Left hindlimb (tissue), 1 donor: ENCODE measurements at regions not wholly inside any gene's neighbourhood (a gene's known extent, or its start where the extent isn't known, plus 50 kb on each side); places are given as distances from the start of the nearest gene placed in this dataset.
"Not testable (repeated sequence)": the region's sequence is repeated elsewhere in the genome, so short reads cannot be mapped to it uniquely, and the experiment has no call there.

Source experiments
- DNase-seq: peaks from one replicate; pipeline ENCODE4 v3.0.0-alpha.2; 2018

DNA sequence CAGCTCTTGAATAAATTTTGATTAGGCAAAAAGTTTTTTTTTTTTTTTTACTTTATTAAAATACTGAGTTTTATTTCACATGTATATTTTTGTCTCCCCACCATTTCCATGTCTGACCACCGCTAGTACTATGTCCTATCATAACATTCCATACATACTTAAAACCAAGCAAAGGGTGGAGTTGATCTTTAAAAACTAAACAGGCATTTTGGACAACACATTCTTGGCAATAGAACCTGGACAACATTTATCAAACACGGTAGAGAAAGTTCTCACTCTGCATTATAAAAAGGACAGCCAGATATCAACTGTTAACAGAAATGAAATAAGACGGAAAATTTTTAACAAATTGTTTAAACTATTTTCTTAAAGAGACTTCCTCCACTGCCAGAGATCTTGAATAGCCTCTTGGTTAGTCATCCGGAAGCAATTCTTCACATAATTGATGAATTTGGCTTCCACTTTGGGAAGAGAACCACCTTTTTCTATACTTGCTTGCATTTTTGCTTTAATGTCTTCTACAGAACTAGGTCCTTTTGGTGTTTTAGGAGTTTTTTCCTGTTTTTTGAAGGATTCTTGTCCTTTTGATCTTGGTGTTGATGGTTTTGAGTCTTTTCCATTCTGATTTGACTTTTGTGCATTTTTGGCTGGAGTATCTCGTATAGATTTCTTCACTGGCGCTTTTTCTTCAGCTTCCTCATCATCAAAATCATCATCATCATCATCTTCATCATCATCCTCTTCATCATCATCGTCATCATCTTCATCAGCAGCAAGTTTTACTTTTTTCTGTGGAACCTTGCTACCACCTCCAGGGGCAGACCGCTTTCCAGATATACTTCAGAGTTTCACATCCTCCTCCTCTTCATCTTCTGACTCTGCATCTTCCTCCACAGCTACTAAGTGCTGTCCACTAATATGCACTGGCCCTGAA, 58.7 kb downstream of the POU5F2 start:
- DNase-seq: not testable (repeated sequence)

- DNase-seq: no peak
Measured at GRCh38 chr5:93681432-93681831, 60.0 kb downstream of the POU5F2 start.

DNA sequence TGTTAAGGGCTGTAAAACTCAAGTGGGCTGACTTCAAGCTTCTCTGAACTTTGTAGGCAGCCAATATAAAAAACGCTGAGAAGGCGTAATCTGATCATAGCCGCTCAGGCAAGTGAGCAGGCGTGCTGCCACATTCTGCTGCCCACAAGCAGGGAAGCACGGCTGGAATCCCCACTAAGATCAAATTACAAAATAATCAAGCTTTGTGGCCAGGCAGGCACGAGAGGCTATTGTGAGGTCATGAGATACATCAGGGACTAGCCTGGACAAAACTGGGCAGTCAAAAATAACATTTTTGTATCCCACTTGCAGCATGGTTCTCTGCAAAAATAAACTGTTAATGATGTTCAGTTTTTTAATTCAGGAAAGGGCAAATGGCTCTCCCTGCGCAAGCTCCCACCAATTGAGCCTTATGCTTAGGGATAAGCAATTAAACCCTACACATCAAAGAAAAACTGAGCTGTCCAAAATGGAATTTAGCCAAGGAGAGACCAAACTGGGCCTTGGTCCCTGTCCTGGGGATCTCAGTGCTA, 64.0 kb downstream of the POU5F2 start:
- peak; percentile 65 for DNase-seq

- no peak for DNase-seq
Measured at GRCh38 chr5:93676704-93677103, 64.7 kb downstream of the POU5F2 start.

DNA sequence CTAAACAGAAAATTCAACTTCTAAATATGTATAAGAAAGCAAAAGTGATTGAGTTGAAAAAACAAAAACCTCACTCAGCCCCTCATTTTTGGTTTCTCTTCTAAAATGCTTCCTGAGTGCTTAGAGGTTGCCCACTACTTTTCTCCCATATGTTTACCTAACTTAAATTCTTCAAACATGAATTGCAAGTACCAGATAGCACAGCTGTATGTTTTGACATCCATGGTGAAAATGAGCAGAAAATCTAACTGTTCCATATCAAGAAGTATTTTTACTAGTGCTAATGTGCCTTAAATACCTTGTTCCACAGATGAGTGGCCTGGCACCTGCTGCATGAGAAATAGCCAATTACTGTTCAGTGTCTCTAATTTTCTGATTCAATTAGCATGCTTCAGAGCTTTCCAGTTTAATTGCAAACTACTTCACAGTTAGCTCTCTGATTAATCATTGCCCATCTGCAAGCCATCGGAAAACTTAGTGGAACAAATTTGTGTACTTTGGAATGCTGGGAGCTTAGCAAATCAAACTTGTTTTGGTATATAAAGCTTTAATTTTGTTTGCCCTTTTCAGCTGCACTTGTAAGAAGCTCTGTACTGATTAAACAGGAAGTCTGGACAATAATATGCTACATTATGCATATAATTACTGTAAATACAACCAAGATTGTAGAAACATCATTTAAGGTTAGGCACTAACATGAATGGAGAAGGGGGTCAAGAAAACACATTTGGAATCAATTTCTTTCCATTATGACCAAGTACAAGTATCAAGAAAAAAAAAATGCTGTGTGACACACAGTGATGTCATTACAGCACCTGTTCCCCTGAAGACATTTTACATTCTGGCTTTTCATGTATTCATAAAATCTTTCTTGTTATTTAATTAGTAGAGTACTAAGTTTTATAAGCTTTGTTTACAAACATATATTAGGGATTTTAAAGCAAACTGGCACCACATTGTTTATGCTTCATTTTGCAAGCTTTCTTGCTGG, 65.6 kb downstream of the POU5F2 start:
- DNase-seq: no peak

GRCh38 chr5:93674866-93675459, 66.4 kb downstream of the POU5F2 start:
- no peak for DNase-seq

- DNase-seq: no peak
Measured at GRCh38 chr5:93674138-93674537, 67.3 kb downstream of the POU5F2 start.

- no peak for DNase-seq
Measured at GRCh38 chr5:93673316-93673954, 68.0 kb downstream of the POU5F2 start.

DNA sequence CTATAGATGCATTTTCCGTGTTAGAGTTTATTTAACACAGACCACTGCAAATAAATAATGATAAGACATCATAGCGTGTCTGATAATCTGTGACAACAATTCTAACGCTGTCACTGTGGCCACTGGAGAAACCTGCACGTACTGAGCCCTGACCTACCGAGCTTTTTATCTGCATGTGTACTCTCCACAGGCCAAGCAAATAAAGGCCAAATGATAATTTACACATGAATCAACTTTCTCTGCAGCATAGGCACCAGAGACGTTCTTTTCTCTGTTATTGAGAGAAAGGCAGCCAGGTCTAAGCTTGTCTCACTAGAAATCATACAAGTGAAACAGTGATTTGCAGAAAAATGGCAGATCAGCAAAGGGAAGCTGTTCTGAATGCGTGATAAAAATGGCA, 75.8 kb downstream of the POU5F2 start:
- DNase-seq: no peak

DNA sequence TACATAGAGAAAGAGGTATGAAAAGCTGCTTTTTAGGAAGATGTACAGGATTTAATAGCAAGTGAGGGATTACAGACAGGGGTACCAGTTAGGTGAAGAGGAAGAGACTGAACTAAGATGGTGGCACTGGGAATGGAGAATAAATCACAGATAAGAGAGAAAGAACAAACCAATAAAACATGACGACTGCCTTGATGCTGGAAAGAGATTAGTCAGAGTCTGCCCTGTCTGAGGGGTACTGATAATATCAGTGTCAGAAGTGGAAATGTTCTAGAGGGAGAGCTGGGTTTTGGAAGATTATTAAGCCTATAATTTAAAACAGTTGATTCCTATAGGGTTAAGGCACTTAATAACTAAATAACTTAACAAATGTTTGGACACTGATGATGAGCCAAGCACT, 77.7 kb downstream of the NR2F1 start:
- no peak for DNase-seq

DNA sequence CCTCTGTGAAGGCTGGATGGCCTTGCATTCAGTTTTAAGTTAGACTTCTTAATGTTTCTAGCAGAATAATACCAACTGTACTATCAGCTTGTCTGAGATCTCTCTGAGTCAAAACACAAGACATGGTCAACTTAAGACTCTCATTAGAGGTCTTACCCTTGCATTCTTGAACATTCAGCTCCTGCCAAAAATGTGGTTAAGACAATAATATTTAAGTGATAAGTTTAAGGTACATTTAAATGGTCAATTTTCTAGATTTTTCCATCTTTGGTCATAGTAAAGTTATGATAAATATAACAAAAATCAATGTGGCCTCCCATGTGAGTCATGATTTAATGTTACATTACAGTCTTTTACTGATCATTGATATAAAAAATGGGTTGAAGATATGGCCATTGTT, 75.0 kb downstream of the NR2F1 start:
- no peak for DNase-seq

- no peak for DNase-seq
Measured at GRCh38 chr5:93654676-93655075, 71.7 kb downstream of the NR2F1 start.

DNA sequence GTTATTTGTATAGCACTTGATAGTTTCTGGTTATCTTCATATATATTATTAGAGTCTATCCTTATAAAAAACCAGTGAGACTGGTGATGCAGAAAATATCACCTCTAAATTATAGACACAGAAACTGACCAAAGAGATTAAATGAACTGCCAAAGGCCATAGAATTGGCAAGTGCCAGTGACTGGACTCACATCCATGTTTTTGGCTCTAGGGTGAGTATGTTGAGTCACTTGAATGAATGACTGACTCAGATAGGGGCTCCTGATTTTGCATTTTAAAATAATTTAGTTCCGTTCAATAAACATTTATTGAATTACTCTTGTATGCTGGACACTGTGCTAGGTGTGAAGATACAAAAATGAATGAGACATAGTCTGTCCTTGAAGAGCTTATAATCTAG, 70.7 kb downstream of the NR2F1 start:
- no peak for DNase-seq

DNA sequence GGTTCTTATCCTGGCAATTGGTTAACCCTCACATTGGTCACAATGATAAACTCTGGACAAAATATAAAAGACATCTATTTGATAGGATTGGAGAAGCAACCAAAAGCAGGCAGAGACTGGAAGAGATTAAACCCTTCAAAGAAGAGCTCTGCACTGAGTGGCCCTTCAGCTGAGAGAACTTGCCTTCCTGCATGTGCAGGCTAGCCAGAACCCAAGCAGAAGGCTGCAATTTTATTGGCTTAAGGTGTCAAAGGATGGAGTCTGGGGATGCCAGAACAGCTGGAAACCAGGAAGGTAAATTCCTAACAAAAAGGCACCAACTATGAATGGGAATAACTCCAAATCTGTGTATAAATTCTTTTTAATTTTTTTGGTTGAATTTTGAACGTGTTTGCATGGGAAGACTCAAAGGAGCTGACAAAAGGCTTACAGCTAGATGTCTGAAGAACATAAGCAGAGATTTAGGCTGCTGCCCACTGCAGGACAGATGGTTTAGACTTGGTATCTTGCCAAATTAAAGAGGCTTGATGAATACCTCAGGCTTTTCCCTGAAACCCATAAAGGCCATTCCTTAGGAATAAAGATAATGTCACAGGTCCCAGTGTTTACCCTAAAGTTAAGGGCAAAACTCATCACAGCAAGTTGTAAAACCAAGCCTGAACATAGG, 66.3 kb downstream of the NR2F1 start:
- DNase-seq: no peak

DNA sequence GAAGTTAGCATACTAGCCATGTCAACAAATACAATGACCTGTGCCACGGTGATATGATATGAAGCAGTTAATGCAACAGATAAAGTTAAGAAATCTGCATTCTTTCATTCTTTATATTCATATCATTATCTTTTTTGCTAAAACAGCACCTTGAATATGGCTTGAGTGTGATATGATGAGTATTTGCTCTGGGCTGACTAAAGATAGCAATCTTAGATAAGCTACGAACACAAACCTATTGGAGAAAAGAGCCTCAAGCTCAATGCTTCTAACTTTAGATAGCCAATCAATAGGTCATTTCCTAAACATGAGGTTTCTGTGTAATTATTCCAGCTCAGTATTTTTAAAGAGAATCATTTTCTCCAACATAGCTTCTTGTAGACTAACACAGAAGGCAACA, 61.7 kb downstream of the NR2F1 start:
- DNase-seq: no peak
